Retina (tissue), 1 donor: ENCODE measurements at regions not wholly inside any gene's neighbourhood (a gene's known extent, or its start where the extent isn't known, plus 50 kb on each side); places are given as distances from the start of the nearest gene placed in this dataset.

Source experiments
- DNase-seq: peaks from one replicate; pipeline ENCODE4 v3.0.0-alpha.2; 2016

DNA sequence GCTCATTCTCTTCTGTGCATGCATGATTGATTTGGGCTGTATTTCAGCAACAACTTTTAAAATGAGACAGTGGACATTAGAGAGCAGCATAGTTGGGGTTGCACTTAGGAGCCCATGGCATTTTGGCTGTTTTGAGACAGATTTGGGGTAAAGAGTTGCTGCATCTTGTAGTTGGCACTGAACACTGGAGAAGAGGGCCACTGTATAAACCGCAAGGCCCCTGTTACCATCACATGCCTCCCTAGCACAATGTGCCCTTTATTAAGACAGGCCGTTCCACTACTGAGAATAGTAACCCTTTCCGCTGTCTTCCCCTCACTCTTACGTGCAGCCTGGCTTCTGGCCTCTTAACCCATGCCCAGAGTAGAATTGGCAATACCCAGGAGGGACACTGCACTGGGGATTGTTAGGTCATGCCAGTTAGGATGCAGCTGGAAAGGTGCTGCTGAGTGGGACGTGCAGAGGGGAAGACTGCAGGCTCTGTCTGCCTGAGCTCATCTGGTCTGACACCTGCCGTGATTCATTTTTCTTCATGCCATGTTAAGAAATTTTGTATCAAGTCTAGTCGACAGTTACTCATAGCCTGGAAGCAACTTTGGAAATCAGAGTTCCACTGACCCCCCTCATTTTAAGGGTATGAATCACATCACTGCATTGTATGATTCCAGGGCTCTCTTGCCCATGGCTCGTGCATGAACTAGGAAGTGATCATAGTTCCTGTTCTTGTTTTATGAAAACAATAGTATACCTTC is 146.9 kb upstream of the DMRT1 start:
- DNase-seq: peak; percentile 34

DNA sequence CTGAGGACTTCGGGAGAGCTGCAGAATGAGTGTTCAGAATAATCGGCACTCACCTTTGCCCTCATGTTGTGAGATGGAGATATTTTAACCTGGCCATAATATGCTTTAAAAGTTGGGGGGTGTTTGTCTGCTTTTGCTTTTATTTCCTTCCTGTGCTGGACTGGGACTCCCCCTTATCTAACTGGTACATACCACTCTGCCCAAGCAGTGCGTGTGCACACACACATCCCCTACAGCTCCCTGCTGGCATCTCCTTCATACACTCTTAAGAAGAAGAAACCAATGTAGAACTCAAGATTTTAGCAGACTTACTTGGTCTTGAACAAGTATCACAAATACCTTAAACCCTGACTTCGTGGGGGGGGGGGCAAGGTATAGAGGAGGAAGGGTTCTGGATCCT is 146.2 kb upstream of the DMRT1 start:
- no peak for DNase-seq

DNA sequence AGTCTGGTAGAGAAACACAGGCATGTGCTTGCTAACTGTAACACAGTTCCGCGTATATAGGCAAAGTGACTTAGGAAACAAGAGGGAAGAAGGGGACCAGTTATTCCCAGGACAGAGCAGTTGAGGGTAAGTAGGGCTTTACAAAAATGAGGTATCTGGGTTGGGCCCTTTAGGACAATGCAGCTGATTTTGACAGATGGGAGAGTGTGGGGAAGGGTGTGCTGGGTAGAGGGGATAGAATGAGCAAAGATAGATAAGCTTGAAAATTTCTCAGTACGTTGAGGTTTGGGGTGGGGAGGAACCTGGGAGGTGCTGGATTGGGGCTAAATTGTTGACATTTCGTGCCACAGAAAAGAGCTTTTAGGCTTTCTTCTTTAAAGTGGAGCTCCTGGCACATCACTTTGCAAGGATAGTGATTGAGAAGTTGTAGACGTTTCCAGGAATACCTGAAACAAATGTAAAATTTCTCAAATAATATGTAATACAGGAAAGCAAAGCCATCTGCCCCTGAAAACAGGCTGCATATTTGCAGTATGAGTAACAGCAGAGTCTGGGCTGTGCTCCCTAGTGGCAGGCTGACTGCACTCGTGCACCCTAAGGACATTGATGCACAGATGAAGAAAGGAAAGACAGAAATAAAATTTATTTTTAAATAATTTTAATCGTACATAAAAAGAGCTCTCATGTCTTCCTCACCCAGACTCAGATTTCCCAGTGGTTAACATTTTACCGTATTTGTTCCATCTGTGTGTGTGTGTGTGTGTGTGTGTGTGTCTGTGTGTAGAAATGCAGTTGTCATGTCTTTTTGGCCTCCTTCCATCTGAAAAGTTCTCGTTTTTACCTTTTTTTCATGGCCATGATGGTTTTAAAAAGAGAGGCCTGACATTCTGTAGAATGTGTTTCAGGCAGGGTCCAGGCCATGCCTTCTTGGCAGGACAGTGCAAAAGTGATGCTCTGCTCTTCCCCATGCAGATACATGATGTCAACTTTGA is 144.9 kb upstream of the DMRT1 start:
- no peak for DNase-seq

GRCh38 chr9:698276-698675 is 143.2 kb upstream of the DMRT1 start:
- no peak for DNase-seq

GRCh38 chr9:698954-699353 is 142.5 kb upstream of the DMRT1 start:
- DNase-seq: no peak

- DNase-seq: no peak
Observed at GRCh38 chr9:699396-699795, 142.1 kb upstream of the DMRT1 start.

- DNase-seq: peak; percentile 44
Observed at GRCh38 chr9:700365-701282, 140.9 kb upstream of the DMRT1 start.

GRCh38 chr9:703392-703791 is 138.1 kb upstream of the DMRT1 start:
- DNase-seq: no peak

- no peak for DNase-seq
Observed at GRCh38 chr9:706073-706472, 135.4 kb upstream of the DMRT1 start.

GRCh38 chr9:706606-707459 is 134.7 kb upstream of the DMRT1 start:
- DNase-seq: peak; percentile 63

GRCh38 chr9:708182-708550 is 133.3 kb upstream of the DMRT1 start:
- DNase-seq: no peak

DNA sequence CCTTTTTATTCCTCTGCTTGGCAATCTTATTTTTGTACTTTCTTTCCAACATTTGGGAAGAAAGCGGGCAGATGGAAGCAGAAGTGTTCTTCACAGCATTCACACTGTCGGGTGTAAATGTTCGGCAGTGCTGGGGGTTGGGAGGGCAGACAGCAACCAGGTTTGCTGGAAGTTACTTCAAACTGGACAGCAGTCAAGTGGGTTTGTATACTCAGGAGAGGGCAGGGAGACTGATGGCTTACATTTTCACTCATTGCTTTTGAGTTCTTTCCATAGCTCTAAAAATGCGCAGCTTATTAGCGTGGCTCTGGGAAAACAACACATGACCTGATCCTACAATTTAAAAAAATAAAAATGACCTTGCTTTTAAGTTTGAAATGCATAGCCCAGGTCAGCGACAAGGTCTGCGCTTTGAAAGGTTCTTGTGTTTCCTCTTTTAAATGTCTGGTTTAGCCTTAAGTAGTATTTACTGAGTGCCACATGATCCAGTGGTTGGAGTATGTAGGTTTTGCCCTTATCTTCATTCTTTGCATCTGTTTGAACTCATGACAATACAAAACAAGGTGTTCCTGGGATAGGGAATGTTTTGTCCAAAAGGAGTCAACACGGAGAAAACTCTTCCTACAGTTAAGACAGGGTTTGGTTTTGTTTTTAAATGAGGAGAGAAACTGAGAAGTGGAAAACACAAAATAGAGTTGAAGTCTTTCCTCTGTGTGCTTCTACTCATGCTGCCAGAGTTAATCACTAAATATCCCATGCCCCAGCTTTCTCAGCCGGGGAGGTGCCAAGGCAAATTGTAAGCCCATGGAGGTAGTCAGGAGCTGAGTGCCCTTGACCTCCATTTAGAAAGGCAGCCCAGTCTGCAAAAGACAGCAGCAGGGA is 132.7 kb upstream of the DMRT1 start:
- DNase-seq: no peak

DNA sequence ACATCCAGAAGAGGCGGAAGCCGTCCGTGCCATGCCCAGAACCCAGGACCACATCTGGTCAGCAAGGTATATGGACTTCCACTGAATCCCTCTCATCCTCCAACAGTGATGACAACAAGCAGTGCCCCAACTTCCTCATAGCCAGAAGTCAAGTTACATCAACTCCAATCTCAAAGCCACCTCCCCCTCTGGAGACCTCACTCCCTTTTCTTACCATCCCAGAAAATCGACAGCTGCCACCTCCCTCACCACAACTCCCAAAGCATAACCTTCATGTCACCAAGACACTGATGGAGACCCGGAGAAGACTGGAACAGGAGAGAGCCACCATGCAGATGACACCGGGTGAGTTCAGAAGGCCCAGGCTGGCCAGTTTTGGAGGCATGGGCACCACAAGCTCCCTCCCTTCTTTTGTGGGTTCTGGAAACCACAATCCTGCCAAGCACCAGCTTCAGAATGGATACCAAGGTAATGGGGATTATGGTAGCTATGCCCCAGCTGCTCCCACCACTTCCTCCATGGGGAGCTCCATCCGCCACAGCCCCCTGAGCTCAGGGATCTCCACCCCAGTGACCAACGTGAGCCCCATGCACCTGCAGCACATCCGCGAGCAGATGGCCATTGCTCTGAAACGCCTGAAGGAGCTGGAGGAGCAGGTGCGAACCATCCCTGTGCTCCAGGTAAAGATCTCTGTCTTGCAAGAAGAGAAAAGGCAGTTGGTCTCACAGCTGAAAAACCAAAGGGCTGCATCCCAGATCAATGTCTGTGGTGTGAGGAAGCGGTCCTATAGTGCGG is 130.3 kb upstream of the DMRT1 start:
- no peak for DNase-seq

DNA sequence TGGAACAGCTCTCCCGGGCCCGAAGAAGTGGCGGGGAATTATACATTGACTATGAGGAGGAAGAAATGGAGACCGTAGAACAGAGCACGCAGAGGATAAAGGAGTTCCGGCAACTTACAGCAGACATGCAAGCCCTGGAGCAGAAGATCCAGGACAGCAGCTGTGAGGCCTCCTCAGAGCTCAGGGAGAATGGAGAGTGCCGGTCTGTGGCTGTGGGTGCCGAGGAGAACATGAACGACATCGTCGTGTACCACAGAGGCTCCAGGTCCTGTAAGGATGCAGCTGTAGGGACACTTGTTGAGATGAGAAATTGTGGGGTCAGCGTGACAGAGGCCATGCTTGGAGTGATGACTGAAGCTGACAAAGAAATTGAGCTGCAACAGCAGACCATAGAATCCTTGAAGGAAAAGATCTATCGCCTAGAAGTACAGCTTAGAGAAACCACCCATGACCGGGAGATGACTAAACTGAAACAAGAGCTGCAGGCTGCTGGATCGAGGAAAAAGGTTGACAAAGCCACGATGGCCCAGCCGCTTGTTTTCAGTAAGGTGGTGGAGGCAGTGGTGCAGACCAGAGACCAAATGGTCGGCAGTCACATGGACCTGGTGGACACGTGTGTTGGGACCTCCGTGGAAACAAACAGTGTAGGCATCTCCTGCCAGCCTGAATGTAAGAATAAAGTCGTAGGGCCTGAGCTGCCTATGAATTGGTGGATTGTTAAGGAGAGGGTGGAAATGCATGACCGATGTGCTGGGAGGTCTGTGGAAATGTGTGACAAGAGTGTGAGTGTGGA is 129.5 kb upstream of the DMRT1 start:
- no peak for DNase-seq

- no peak for DNase-seq
Observed at GRCh38 chr9:712643-713042, 128.9 kb upstream of the DMRT1 start.

- no peak for DNase-seq
Observed at GRCh38 chr9:713091-713490, 128.4 kb upstream of the DMRT1 start.

- DNase-seq: no peak
Observed at GRCh38 chr9:714675-715074, 126.8 kb upstream of the DMRT1 start.

DNA sequence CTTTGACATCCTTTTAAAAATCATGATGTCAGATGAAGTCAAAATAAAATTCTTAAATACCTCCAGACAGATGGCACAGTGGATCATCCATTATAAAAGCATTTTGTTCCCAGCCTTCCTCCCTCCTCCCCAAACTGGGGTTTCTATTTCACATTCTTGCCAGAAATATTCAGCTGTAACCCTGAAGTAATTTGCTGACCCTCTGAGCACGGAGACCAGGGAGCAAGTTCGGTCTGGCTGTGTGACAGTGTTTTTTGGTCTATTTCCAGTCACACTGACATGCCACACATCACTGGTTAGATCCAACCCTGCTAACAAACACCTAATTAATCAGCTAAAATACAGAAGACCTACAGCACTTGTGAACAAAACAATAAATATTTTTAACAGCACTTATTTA is 126.2 kb upstream of the DMRT1 start:
- no peak for DNase-seq

DNA sequence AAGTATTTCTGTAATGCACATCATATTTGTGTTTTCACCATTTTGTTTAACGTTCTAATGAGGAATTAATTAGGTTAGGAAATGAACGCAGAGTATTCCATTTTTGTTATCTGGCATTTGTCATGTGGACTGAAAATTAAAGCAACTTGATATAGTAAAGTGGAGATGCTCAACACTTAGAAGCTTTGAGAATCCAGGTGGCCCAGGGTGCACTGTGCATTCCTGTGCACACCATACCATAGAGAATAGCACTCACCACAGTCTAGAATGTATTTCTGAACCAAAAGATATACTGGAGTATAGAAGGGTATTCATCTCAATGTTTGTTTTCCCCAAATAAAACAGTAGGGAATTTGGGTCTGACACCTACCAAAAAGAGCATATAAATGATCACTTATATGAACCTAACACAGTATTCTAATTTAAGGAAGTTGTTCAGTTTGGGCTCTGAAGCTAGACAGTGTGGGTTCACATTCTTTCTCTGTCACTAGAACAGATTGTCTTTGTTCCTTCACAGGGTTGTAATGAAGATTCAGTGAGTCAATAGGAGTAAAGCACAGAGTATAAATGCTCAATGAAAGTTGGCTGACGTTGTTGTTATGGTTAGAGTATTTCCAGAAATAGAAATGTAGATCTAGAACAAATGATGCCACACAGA is 125.6 kb upstream of the DMRT1 start:
- DNase-seq: no peak
